GM19240 (cell line): ENCODE measurements at regions not wholly inside any gene's neighbourhood (a gene's known extent, or its start where the extent isn't known, plus 50 kb on each side); places are given as distances from the start of the nearest gene placed in this dataset.

Source experiments
- DNase-seq: peaks from one replicate; pipeline ENCODE4 v3.0.0; 2011; ENCODE audit warnings: low spot score; ENCODE audit not compliant: insufficient read length

DNA sequence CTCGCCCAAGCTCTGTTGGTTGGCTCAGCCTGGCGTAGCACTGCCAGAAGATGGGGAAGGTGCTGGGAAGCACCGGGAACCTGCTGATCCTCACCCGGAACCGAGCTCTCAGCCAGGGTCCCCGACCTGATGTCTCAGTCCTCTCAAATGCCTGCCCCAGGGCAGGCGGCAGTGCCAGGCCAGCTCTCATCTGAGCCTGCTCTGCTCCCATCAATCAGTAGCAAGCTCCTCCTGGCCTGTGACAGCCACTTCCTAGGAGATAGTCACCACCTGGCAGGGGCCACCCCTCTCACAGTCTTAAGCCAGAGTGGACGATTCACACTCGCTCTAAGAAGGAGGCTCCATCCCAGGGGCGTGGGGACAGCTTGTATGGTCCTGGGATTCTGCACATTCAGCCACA lies 62.0 kb downstream of the ENGASE start:
- no peak for DNase-seq
